Mesodermal cell (in vitro differentiated cells): ENCODE measurements at regions not wholly inside any gene's neighbourhood (a gene's known extent, or its start where the extent isn't known, plus 50 kb on each side); places are given as distances from the start of the nearest gene placed in this dataset.
"Not testable (repeated sequence)": the region's sequence is repeated elsewhere in the genome, so short reads cannot be mapped to it uniquely, and the experiment has no call there.

Source experiments
- H3K27ac ChIP-seq: 2 replicates; pipeline ENCODE4 v1.7.0; 2013; ENCODE audit warnings: mild to moderate bottlenecking, low read depth, low read length, moderate library complexity; ENCODE audit not compliant: severe bottlenecking
- H3K36me3 ChIP-seq: 2 replicates; pipeline ENCODE4 v1.7.1; 2013; ENCODE audit warnings: mild to moderate bottlenecking, low read length, moderate library complexity; ENCODE audit not compliant: control insufficient read depth, insufficient read depth
- H3K4me1 ChIP-seq: one replicate; pipeline ENCODE4 v1.7.1; 2013; ENCODE audit warnings: mild to moderate bottlenecking, low read length; ENCODE audit not compliant: insufficient read depth, control insufficient read depth, poor library complexity, severe bottlenecking
- H3K4me3 ChIP-seq: 2 replicates; pipeline ENCODE4 v1.7.0; 2013; ENCODE audit warnings: low read length, control low read depth, mild to moderate bottlenecking; ENCODE audit not compliant: insufficient read depth, poor library complexity, severe bottlenecking; ENCODE audit errors: extremely low read depth
- H3K9me3 ChIP-seq: 2 replicates; pipeline ENCODE4 v1.7.1; 2013; ENCODE audit warnings: mild to moderate bottlenecking, low read length, moderate library complexity; ENCODE audit not compliant: control insufficient read depth
- WGBS, 2 experiments: methylation state at CpG; one replicate each; pipeline ENCODE4 v1.1.5; 2013; ENCODE audit warnings: missing lambda C conversion rate in 2 of 2; ENCODE audit not compliant: insufficient coverage in 2 of 2; 5-methylcytosine and 5-hydroxymethylcytosine counted together

DNA sequence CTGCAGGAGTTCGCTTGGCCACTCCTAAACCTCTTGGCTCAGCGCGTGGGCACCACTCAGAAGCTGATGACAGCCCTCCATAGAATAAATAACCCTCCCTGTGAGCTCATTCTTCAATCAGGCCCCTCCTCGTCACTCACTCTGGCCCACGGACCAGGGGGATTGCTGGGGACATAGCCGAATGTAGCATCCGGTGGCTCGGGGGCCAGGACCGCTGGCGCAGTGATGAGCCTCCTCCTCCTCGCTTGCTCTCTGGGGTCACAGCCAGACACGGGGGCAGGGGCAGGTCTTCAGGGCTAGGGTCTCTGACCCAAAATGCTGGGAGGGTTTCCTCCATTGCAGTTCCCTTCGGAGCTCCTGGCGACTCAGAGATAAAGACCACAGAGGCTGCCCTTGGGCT lies 79.9 kb downstream of the TFAP2C start:
- no peaks in the 10 kb centered on the region for H3K9me3 ChIP-seq
- no peak overlapping the region for H3K4me3 ChIP-seq
- 83 to 94% methylated on average over 13 to 14 of the region's 14 CpGs for WGBS, 2 experiments
- H3K4me1 ChIP-seq = no peaks in the 10 kb centered on the region
- H3K36me3 ChIP-seq = no peaks in the 10 kb centered on the region
- H3K27ac ChIP-seq = no peak overlapping the region

DNA sequence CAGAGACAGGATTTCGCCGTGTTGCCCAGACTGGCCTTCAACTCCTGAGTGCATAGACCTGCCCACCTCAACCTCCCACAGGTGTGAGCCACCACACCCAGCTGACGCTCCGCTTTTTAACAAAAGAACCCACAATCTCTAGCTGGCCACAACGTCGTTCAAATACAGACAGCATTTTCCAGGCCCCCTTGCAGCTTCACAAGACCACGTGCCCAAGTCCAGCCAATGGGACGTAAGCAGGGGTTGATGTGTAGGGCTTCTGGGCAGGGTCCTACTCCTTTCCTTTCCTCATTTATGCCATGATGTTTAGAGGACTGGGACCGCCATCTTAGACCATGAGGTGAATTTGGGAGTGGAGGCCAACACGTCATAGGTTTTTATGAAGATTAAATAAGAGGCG lies 81.0 kb downstream of the TFAP2C start:
- H3K36me3 ChIP-seq = no peaks in the 10 kb centered on the region
- WGBS, 2 experiments = 94 to 97% methylated on average over 6 to 9 of the region's 11 CpGs
- no peaks in the 10 kb centered on the region for H3K9me3 ChIP-seq
- H3K4me1 ChIP-seq = no peaks in the 10 kb centered on the region
- no peak overlapping the region for H3K27ac ChIP-seq
- no peak overlapping the region for H3K4me3 ChIP-seq

DNA sequence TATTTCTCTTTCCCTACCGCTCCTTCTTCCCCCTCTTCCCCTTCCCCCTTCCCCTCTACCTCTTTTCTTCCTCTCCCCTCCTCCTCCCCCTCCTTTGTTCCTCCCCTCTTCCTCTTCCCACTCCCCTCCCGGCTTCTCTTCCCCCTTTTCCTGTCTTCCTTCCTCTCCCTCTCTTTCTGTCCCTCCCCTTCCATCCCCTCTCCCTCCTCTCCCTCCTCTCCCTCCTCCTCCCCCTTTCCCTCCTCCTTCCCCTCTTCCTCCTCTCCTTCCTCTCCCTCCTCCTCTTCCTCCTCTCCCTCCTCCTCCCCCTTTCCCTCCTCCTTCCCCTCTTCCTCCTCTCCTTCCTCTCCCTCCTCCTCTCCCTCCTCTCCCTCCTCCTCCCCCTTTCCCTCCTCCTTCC lies 81.5 kb downstream of the TFAP2C start:
- H3K4me3 ChIP-seq, H3K27ac ChIP-seq, H3K9me3 ChIP-seq, H3K4me1 ChIP-seq, H3K36me3 ChIP-seq: not testable (repeated sequence)
- WGBS, 2 experiments = 92 to 93% methylated on average over 2 of the region's 2 CpGs

DNA sequence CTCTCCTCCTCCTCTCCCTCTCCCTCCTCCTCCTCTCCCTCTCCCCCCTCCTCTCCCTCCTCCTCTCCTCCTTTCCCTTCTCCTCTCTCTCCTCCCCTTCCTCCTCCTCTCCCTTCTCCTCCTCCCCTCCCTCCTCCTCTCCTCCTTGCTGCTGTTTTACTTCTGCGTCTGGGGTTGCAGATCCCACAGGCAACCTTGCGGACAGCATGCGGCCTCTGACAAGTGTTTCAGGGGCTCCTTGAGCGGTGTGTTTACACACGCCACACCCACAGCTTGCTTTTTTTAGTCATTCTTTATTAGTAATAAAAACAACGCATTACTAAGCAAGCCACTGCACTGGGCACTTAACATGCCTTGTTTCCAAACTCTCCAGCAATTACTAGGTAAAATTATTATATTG lies 81.9 kb downstream of the TFAP2C start:
- H3K4me1 ChIP-seq = no peaks in the 10 kb centered on the region
- WGBS, 2 experiments = 51 to 54% methylated on average over 3 of the region's 6 CpGs
- H3K27ac ChIP-seq = no peak overlapping the region
- H3K36me3 ChIP-seq = no peaks in the 10 kb centered on the region
- no peaks in the 10 kb centered on the region for H3K9me3 ChIP-seq
- H3K4me3 ChIP-seq = no peak overlapping the region

DNA sequence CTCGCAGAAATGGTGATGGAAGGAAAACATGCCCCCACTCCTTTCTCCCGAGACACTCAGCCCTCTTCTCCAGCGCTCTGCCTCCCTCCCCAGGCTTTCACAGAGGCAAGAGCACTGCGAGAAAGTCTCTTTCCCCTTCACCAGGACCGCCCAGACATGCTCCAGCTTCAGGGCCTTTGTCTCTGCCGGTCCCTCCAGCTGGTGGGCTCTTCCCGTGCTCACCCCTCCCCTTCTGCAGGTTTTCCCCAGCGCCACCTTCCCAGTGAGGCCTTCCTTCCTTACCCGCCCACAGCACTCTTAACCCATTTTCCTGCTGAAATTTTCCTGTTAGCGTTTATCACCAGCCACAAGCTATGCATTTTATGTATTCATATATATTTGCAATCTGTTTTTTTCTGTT lies 86.2 kb downstream of the TFAP2C start:
- Histone ChIP-seq H3K4me1 (no peaks in the 10 kb centered on the region), H3K9me3 (no peaks in the 10 kb centered on the region), H3K4me3 (no peak overlapping the region), H3K36me3 (no peaks in the 10 kb centered on the region), H3K27ac (no peak overlapping the region)
- WGBS, 2 experiments = 41 to 47% methylated on average over 9 of the region's 10 CpGs

DNA sequence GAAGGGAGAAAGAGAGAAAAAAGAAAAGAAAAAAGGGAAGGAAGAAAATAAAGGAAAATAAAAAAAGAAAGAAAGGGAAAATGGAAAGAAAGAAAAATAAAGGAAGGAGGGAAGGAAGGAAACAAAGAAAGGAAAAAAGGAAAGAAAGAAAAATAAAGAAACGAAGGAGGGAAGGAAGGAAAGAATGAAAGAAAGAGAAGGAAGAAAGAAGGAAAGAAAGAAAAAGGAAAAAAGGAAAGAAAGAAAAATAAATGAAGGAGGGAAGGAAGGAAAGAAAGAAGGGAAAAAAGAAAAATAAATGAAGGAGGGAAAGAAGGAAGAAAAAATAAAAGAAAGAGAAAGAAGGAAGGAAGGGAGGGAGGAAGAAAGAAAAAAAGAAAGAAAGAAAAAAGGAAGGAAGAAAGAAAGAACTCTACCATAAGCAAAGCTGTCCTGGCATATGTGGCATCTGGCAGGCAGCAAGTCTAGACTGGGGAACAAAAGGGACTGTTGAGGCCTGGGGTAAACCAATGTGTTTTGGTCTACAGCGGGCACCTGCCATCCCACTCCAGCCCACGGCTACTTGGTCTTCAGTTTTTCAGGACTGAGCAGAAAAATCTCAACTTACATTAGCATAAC lies 86.9 kb downstream of the TFAP2C start:
- Histone ChIP-seq H3K4me3 (no peak overlapping the region), H3K9me3 (no peaks in the 10 kb centered on the region), H3K4me1 (no peaks in the 10 kb centered on the region), H3K27ac (no peak overlapping the region), H3K36me3 (no peaks in the 10 kb centered on the region)
- WGBS, 2 experiments = 61 to 62% methylated on average over 3 of the region's 3 CpGs

DNA sequence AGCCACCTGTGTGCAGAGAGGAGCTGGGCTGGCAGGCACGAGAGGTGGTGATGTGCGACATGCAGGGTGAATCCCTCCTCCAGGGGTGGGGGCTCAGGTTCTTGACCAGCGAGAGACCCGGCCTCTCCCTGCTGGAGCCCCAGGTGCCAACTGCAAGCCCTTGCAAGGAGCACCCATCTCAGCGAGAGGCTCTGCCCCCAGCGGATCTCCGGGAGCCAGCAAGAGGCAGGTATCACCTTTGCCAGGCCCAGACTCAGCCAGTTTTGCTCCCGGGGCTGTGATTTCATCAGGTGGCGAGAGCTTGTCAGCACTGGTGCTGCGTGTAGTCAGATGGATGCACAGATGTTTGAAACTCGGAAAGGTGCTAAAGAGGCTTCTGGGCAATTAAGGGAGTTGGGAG lies 87.7 kb downstream of the TFAP2C start:
- H3K27ac ChIP-seq = no peak overlapping the region
- no peaks in the 10 kb centered on the region for H3K9me3 ChIP-seq
- H3K36me3 ChIP-seq = no peaks in the 10 kb centered on the region
- WGBS, 2 experiments = 84 to 97% methylated on average over 9 to 11 of the region's 11 CpGs
- H3K4me1 ChIP-seq = no peaks in the 10 kb centered on the region
- no peak overlapping the region for H3K4me3 ChIP-seq

DNA sequence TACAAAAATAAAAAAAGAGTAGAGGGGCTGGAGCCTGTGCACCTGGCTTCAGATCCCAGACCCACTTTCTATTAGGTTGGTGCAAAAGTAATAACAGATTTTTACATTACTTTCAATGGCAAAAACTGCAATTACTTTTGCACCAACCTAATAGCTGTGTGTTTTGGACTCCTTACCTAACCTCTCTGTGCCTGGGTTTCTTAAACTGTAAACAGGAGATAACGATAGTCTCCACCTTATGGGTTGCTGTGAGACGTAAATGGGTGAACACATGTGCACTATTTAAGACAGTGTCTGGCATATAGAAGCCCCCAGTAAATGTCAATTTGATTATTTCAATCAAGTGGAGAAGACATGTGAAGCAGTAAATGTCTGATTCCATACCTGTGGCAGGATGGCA lies 89.7 kb downstream of the TFAP2C start:
- Histone ChIP-seq H3K27ac (no peak overlapping the region), H3K4me1 (no peaks in the 10 kb centered on the region), H3K36me3 (no peaks in the 10 kb centered on the region), H3K9me3 (no peaks in the 10 kb centered on the region), H3K4me3 (no peak overlapping the region)
- WGBS, 2 experiments = 100% methylated on average over 2 of the region's 2 CpGs

DNA sequence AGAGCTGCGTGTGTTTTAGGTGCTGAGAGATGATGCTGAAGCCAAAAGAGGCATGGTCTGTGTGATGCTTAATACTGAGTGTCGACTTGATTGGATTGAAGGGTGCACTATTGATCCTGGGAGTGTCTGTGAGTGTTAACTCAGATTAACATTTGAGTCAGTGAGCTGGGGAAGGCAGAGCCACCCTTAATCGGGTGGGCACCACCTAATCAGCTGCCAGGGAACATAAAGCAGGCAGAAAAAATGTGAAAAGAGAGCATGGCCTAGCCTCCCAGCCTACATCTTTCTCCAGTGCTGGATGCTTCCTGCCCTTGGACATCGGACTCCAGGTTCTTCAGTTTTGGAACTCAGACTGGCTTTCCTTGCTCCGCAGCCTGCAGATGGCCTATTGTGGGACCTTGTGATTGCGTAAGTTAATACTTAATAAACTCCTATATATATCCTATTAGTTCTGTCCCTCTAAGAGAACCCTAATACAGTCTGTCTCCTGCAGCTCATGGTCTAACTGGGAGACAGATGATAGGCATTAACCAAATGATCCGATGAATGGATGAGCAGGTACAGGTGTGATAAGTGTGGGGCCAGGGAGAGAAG lies 91.6 kb downstream of the TFAP2C start:
- Histone ChIP-seq H3K9me3 (no peaks in the 10 kb centered on the region), H3K36me3 (no peaks in the 10 kb centered on the region), H3K4me1 (no peaks in the 10 kb centered on the region), H3K4me3 (no peak overlapping the region), H3K27ac (no peak overlapping the region)
- WGBS, 2 experiments = 86 to 89% methylated on average over 5 of the region's 7 CpGs

DNA sequence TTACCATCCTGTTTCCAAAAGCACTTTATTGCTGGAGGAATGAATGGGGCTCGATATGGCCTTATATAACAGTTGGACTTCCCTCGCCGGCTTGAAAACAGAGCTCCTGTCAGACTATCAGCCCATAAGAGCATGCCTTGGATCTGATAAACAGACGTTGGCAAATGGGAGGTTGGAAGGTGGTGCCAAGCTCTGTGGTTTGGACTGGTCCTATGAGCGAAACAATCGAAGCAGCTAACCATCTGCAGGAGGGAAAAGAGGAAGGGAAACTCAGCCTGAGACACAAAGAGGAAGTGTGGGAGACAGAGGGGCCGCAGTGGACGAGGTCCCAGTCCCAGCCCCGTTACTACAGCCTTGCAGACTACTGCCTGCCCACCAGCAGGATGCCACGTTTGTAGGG lies 92.9 kb downstream of the TFAP2C start:
- Histone ChIP-seq H3K9me3 (no peaks in the 10 kb centered on the region), H3K27ac (no peak overlapping the region)
- WGBS, 2 experiments = 87 to 93% methylated on average over 7 to 10 of the region's 10 CpGs

DNA sequence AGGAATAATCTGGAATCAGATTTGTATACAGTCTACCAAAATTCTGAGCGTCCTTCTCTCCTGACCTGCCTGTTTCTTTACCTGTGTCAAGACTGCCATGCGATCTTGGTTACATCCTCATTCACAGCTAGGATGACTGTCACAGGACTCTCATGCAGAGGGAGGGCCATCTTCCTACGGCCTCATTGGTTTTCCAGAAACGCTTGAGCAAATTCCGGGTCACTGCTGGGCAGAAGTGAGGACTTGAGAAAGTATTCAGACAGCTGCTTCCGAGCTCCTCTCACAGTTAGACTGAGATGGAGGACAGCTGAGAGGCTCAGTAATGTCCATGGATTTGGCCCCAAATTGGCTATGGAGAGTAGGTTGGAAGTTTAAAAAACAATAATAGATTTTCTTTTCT lies 94.2 kb downstream of the TFAP2C start:
- H3K36me3 ChIP-seq = no peaks in the 10 kb centered on the region
- no peaks in the 10 kb centered on the region for H3K9me3 ChIP-seq
- no peaks in the 10 kb centered on the region for H3K4me1 ChIP-seq
- H3K4me3 ChIP-seq = no peak overlapping the region
- 94 to 97% methylated on average over 6 of the region's 6 CpGs for WGBS, 2 experiments
- no peak overlapping the region for H3K27ac ChIP-seq

More for the DNA sequence above, 92.9 kb downstream of the TFAP2C start:
- Histone ChIP-seq H3K36me3 (no peaks in the 10 kb centered on the region), H3K4me1 (no peaks in the 10 kb centered on the region), H3K4me3 (no peak overlapping the region)
